OCI-LY1 (cell line): ENCODE measurements at regions not wholly inside any gene's neighbourhood (a gene's known extent, or its start where the extent isn't known, plus 50 kb on each side); places are given as distances from the start of the nearest gene placed in this dataset.

Experiments used
- CTCF ChIP-seq: fragments of 200-600 bp; sonication (generic), shearing (Covaris generic); IDR thresholded peaks from 2 replicates; pipeline ENCODE4 v1.5.1; 2017; ENCODE audit warnings: mild to moderate bottlenecking, antibody characterized with exemption, low read length, moderate library complexity, mixed read lengths
- EZH2 ChIP-seq: fragments of 200-600 bp; sonication (generic), shearing (Covaris generic); IDR thresholded peaks from 2 replicates; pipeline ENCODE4 v1.8.0; 2017; ENCODE audit warnings: borderline replicate concordance, mixed run types, mild to moderate bottlenecking, antibody characterized with exemption, low read length, moderate library complexity, mixed read lengths

GRCh38 chr2:71797035-71797810 is 343.9 kb downstream of the DYSF start:
- TF ChIP-seq CTCF (no peak), EZH2 (no peak)
